ENCODE measurements at regions not wholly inside any gene's neighbourhood (a gene's known extent, or its start where the extent isn't known, plus 50 kb on each side); places are given as distances from the start of the nearest gene placed in this dataset.

GRCh38 chr15:98561169-98561941 is 87.0 kb upstream of the IGF1R start:
- no peaks in the 10 kb centered on the region; the same call in 1 of the 2 replicates for H3K27me3 Mint-ChIP-seq (ENCODE audit: low read depth)
- ChIA-PET CTCF (interaction anchor here (0.9 to 1.4 kb wide), 6 partner anchors 13 to 87 kb away, joined by 3 to 4 read pairs (median 3); partner anchors contain the start of gene IGF1R), POLR2A (interaction anchor here (0.6 to 0.8 kb wide), 2 partner anchors 12 to 88 kb away, joined by 3 read pairs; no protein-coding TSS in a partner anchor)
- peaks cover 14% of the 10 kb centered on the region for H3K4me1 Mint-ChIP-seq
- no peak for DNase-seq (ENCODE audit: low spot score)
- no peaks in the 10 kb centered on the region for H3K36me3 Mint-ChIP-seq
- H3K4me3 Mint-ChIP-seq: no peak overlapping the region
- TF ChIP-seq, protein P1, sequence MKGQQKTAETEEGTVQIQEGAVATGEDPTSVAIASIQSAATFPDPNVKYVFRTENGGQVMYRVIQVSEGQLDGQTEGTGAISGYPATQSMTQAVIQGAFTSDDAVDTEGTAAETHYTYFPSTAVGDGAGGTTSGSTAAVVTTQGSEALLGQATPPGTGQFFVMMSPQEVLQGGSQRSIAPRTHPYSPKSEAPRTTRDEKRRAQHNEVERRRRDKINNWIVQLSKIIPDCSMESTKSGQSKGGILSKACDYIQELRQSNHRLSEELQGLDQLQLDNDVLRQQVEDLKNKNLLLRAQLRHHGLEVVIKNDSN (CRISPR knock-in tag; IDR thresholded peaks at IDR 0.05): no peak
- TF ChIP-seq, protein P2, sequence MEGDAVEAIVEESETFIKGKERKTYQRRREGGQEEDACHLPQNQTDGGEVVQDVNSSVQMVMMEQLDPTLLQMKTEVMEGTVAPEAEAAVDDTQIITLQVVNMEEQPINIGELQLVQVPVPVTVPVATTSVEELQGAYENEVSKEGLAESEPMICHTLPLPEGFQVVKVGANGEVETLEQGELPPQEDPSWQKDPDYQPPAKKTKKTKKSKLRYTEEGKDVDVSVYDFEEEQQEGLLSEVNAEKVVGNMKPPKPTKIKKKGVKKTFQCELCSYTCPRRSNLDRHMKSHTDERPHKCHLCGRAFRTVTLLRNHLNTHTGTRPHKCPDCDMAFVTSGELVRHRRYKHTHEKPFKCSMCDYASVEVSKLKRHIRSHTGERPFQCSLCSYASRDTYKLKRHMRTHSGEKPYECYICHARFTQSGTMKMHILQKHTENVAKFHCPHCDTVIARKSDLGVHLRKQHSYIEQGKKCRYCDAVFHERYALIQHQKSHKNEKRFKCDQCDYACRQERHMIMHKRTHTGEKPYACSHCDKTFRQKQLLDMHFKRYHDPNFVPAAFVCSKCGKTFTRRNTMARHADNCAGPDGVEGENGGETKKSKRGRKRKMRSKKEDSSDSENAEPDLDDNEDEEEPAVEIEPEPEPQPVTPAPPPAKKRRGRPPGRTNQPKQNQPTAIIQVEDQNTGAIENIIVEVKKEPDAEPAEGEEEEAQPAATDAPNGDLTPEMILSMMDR (IDR thresholded peaks at IDR 0.05): no peak
- TF ChIP-seq FOXK1 (CRISPR knock-in tag; IDR thresholded peaks at IDR 0.05): no peak
- TF ChIP-seq, protein P3, sequence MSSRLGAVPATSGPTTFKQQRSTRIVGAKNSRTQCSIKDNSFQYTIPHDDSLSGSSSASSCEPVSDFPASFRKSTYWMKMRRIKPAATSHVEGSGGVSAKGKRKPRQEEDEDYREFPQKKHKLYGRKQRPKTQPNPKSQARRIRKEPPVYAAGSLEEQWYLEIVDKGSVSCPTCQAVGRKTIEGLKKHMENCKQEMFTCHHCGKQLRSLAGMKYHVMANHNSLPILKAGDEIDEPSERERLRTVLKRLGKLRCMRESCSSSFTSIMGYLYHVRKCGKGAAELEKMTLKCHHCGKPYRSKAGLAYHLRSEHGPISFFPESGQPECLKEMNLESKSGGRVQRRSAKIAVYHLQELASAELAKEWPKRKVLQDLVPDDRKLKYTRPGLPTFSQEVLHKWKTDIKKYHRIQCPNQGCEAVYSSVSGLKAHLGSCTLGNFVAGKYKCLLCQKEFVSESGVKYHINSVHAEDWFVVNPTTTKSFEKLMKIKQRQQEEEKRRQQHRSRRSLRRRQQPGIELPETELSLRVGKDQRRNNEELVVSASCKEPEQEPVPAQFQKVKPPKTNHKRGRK (CRISPR knock-in tag; IDR thresholded peaks at IDR 0.05; ENCODE audit: borderline replicate concordance): no peak
- TF ChIP-seq SP1 (CRISPR knock-in tag; conservative IDR thresholded peaks at IDR 0.05): no peak
- no peak for TF ChIP-seq E2F5 (CRISPR knock-in tag; IDR thresholded peaks at IDR 0.05)
- no peak for TF ChIP-seq NR1H2 (CRISPR knock-in tag; IDR thresholded peaks at IDR 0.05)
- no peak for TF ChIP-seq ATF1 (CRISPR knock-in tag; IDR thresholded peaks at IDR 0.05)
- no peak for TF ChIP-seq ZNF232 (CRISPR knock-in tag; IDR thresholded peaks at IDR 0.05)
- no peak for TF ChIP-seq GRHL2 (CRISPR knock-in tag; IDR thresholded peaks at IDR 0.05; ENCODE audit: insufficient replicate concordance, severe bottlenecking)
- no peak for TF ChIP-seq SMAD3 (CRISPR knock-in tag; IDR thresholded peaks at IDR 0.05; ENCODE audit: borderline replicate concordance)
- no peak for TF ChIP-seq NR3C1 (CRISPR knock-in tag; conservative IDR thresholded peaks at IDR 0.05; ENCODE audit: low read depth)
- TF ChIP-seq ZNF396 (CRISPR knock-in tag; IDR thresholded peaks at IDR 0.05; ENCODE audit: borderline replicate concordance): no peak
- TF ChIP-seq ZNF425 (CRISPR knock-in tag; conservative IDR thresholded peaks at IDR 0.05): no peak
- no peak for TF ChIP-seq JUN (CRISPR knock-in tag; IDR thresholded peaks at IDR 0.05)
- no peak for TF ChIP-seq ZNF121 (CRISPR knock-in tag; IDR thresholded peaks at IDR 0.05)
- H3K27ac Mint-ChIP-seq: no peak overlapping the region
- H3K9me3 Mint-ChIP-seq: peaks cover 5% of the 10 kb centered on the region
- no peak for ATAC-seq

DNA sequence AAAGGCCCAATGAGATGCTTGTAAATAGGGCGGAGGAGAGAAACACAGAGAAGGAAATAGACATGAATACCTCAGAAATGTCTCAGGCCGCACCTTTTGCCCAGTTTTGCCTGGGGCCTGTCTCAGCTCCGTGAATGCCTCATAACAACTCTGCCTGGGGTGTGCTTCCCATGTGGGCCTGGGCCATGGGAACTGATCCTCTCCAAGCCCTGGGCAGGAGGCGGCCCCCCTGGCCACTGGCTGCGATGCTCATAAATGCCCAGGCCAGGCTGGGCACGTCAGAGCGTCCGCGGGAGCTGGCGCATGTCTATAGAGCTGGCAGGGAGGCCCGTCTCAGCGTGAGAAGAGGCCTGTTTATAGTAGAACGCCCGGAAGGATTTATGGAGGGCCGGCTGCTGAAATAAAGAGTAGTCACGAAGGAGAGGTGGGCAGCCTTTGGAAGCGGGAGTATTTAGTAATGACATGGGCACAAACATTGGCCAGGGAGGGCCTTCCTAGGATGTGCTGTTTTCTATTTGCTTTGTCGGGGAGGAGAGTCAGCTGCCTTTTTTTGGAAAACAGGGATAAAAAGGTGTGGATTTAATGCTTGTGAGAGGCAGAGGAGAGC is 85.9 kb upstream of the IGF1R start:
- DNase-seq (ENCODE audit: low spot score): no peak
- H3K27me3 Mint-ChIP-seq (ENCODE audit: low read depth): no peaks in the 10 kb centered on the region; the same call in 1 of the 2 replicates
- no peaks in the 10 kb centered on the region for H3K36me3 Mint-ChIP-seq
- ChIA-PET CTCF (interaction anchor here (0.9 to 1.4 kb wide), 5 partner anchors 14 to 44 kb away, joined by 3 to 4 read pairs (median 3); no protein-coding TSS in a partner anchor), POLR2A (interaction anchor here (0.8 kb wide), 1 partner anchor 13 kb away, joined by 3 read pairs; no protein-coding TSS in a partner anchor)
- H3K4me3 Mint-ChIP-seq: no peak overlapping the region
- no peak; the same call in 1 of the 2 replicates for ATAC-seq
- peaks cover 4% of the 10 kb centered on the region for H3K4me1 Mint-ChIP-seq
- peaks cover 5% of the 10 kb centered on the region for H3K9me3 Mint-ChIP-seq
- no peak overlapping the region for H3K27ac Mint-ChIP-seq
- TF ChIP-seq OVOL2 (CRISPR knock-in tag; IDR thresholded peaks at IDR 0.05; ENCODE audit: borderline replicate concordance) (no peak), CREM (CRISPR knock-in tag; IDR thresholded peaks at IDR 0.05) (no peak), CREB1 (CRISPR knock-in tag; IDR thresholded peaks at IDR 0.05) (no peak), PREB (CRISPR knock-in tag; IDR thresholded peaks at IDR 0.05; ENCODE audit: borderline replicate concordance) (no peak), HMGA2 (CRISPR knock-in tag; IDR thresholded peaks at IDR 0.05) (no peak), ZNF671 (CRISPR knock-in tag; IDR thresholded peaks at IDR 0.05) (no peak), NFE2L1 (CRISPR knock-in tag; IDR thresholded peaks at IDR 0.05) (no peak), IRF2 (CRISPR knock-in tag; IDR thresholded peaks at IDR 0.05; ENCODE audit: borderline replicate concordance, low read depth) (no peak), JAZF1 (CRISPR knock-in tag; IDR thresholded peaks at IDR 0.05) (no peak)
- TF ChIP-seq, protein P4, sequence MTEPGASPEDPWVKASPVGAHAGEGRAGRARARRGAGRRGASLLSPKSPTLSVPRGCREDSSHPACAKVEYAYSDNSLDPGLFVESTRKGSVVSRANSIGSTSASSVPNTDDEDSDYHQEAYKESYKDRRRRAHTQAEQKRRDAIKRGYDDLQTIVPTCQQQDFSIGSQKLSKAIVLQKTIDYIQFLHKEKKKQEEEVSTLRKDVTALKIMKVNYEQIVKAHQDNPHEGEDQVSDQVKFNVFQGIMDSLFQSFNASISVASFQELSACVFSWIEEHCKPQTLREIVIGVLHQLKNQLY (CRISPR knock-in tag; IDR thresholded peaks at IDR 0.05): no peak

Data from WTC11 (cell line).